Skeletal muscle tissue (tissue), 3 donors: ENCODE measurements at regions not wholly inside any gene's neighbourhood (a gene's known extent, or its start where the extent isn't known, plus 50 kb on each side); places are given as distances from the start of the nearest gene placed in this dataset.
"Not testable (repeated sequence)": the region's sequence is repeated elsewhere in the genome, so short reads cannot be mapped to it uniquely, and the experiment has no call there.

Experiments used
- H3K27ac ChIP-seq: one replicate; pipeline ENCODE4 v1.7.0; 2013; ENCODE audit warnings: mild to moderate bottlenecking, low read depth, low read length, inconsistent platforms
- H3K27me3 ChIP-seq, 3 donors: one replicate each; pipeline ENCODE4 v1.7.0; 2013; ENCODE audit warnings: low read length in 3 of 3; ENCODE audit not compliant: control insufficient read depth in 3 of 3, insufficient read depth in 3 of 3
- H3K36me3 ChIP-seq, 3 donors: one replicate each; pipeline ENCODE4 v1.7.0; 2013; ENCODE audit warnings: low read length in 3 of 3; ENCODE audit not compliant: control insufficient read depth in 3 of 3, insufficient read depth in 3 of 3
- H3K4me1 ChIP-seq, 3 donors: one replicate each; pipeline ENCODE4 v1.7.0; 2013; ENCODE audit warnings: low read length in 3 of 3, mild to moderate bottlenecking in 3 of 3; ENCODE audit not compliant: control insufficient read depth in 3 of 3, insufficient read depth in 3 of 3
- H3K4me3 ChIP-seq, 3 donors: one replicate each; pipeline ENCODE4 v1.7.0; 2013; ENCODE audit warnings: low read length in 3 of 3
- H3K9ac ChIP-seq, 3 donors: one replicate each; pipeline ENCODE4 v1.7.0; 2013; ENCODE audit warnings: low read length in 3 of 3, mild to moderate bottlenecking in 3 of 3, moderate library complexity in 2 of 3, low read depth in 1 of 3
- H3K9me3 ChIP-seq, 3 donors: one replicate each; pipeline ENCODE4 v1.7.0; 2013; ENCODE audit warnings: low read length in 3 of 3; ENCODE audit not compliant: control insufficient read depth in 3 of 3
- donor health status: Osteomylitis.

- H3K27ac ChIP-seq: no peak overlapping the region
- no peaks in the 10 kb centered on the region for H3K9me3 ChIP-seq
- H3K4me3 ChIP-seq: no peak overlapping the region
- H3K9ac ChIP-seq: no peak overlapping the region
- no peaks in the 10 kb centered on the region for H3K4me1 ChIP-seq
- H3K36me3 ChIP-seq: no peaks in the 10 kb centered on the region
- no peaks in the 10 kb centered on the region for H3K27me3 ChIP-seq
These were observed 139.8 kb upstream of the PGR start for GRCh38 chr11:101269390-101269789.

- Histone ChIP-seq H3K27ac (no peak overlapping the region), H3K9me3 (no peaks in the 10 kb centered on the region), H3K9ac (no peak overlapping the region), H3K27me3 (no peaks in the 10 kb centered on the region), H3K4me1 (no peaks in the 10 kb centered on the region), H3K36me3 (no peaks in the 10 kb centered on the region), H3K4me3 (no peak overlapping the region)
These were observed 138.0 kb upstream of the PGR start for GRCh38 chr11:101267654-101268053.

DNA sequence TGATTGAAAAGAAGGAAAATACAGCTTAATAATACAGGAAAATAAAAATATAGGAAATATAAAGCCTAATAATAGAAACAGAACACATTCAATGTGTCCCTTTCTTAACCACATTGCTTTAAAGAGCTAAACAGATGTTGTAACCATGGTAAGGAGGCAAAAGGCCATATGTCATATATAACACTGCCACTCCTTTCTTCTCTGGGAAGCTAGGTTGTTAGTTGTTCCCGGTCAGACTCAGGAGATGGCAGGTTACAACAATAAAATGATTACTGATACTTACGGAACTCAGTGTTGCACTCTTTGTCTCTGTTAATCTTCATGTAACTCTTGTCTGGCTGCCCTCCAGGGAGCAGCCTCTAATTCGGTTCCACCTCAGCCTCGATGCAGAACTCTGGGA lies 134.7 kb upstream of the PGR start:
- H3K9ac ChIP-seq: no peak overlapping the region
- H3K4me1 ChIP-seq: no peaks in the 10 kb centered on the region
- H3K27ac ChIP-seq: no peak overlapping the region
- no peaks in the 10 kb centered on the region for H3K9me3 ChIP-seq
- no peaks in the 10 kb centered on the region for H3K36me3 ChIP-seq
- no peaks in the 10 kb centered on the region for H3K27me3 ChIP-seq
- H3K4me3 ChIP-seq: no peak overlapping the region

DNA sequence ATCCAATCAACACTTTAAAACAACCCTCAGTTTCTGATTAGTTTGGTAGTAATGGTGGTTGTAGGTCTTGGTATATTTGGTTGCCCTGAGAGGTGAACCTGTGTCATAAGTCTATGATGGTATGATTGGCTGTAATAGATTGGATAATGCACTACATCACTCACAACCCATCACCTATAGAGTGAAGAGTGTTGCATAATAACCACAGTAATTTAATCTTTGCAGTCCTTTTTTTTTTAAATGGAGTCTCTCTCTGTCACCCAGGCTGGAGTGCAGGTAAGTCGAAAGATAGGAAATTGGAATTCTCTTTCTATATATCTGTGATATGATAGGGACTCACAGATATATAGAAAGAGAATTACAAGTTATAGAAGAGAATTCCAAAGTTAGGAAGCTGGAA lies 133.4 kb upstream of the PGR start:
- no peak overlapping the region for H3K9ac ChIP-seq
- H3K4me3 ChIP-seq: no peak overlapping the region
- H3K36me3 ChIP-seq: no peaks in the 10 kb centered on the region
- no peaks in the 10 kb centered on the region for H3K27me3 ChIP-seq
- no peak overlapping the region for H3K27ac ChIP-seq
- no peaks in the 10 kb centered on the region for H3K4me1 ChIP-seq
- H3K9me3 ChIP-seq: no peaks in the 10 kb centered on the region

GRCh38 chr11:101262258-101262657 lies 132.6 kb upstream of the PGR start:
- no peaks in the 10 kb centered on the region for H3K27me3 ChIP-seq
- no peak overlapping the region for H3K9ac ChIP-seq
- no peaks in the 10 kb centered on the region for H3K36me3 ChIP-seq
- H3K4me3 ChIP-seq: no peak overlapping the region
- H3K27ac ChIP-seq: no peak overlapping the region
- H3K4me1 ChIP-seq: no peaks in the 10 kb centered on the region
- H3K9me3 ChIP-seq: no peaks in the 10 kb centered on the region

DNA sequence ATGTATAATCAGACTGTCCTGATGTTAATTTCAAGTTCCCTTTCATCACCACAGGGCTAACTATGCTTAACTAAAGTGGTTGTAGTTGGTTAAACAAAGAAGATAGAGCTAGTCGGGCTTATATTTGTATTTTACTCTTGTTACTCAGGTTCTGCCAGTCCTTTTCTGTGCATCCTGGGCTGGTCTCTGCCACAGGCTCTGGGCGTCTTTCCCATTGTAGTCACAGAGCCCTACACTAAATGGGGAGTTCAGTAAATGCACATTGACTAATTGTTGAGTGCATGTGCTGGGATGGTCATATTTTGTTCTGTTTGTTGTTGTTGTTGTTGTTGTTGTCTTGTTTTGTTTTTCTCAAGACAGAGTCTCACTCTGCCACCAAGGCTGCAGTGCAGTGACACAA lies 125.4 kb upstream of the PGR start:
- Histone ChIP-seq H3K4me3 (no peak overlapping the region), H3K9ac (no peak overlapping the region), H3K27me3 (no peaks in the 10 kb centered on the region), H3K9me3 (no peaks in the 10 kb centered on the region), H3K36me3 (no peaks in the 10 kb centered on the region), H3K27ac (no peak overlapping the region), H3K4me1 (no peaks in the 10 kb centered on the region)

DNA sequence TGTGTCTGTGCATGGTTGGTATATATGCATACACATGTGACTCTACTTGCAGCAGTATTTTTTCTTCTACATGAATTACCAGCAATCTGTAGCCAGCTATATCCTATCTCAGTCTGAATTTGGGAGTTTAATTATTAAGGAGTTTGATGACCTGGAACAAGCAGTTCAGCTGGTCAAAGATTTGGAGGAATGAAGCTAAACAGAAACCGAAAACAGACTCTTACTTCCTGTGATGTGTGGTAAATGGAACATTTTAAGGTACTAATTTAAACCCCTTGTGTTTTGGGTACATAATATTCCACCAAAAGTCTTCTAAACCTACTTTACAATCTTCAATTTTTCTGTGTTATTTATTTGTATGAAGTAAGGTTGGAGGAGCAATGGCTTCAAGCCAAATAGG lies 124.4 kb upstream of the PGR start:
- H3K9me3 ChIP-seq: no peaks in the 10 kb centered on the region
- no peaks in the 10 kb centered on the region for H3K27me3 ChIP-seq
- no peaks in the 10 kb centered on the region for H3K4me1 ChIP-seq
- no peak overlapping the region for H3K9ac ChIP-seq
- no peaks in the 10 kb centered on the region for H3K36me3 ChIP-seq
- H3K27ac ChIP-seq: no peak overlapping the region
- H3K4me3 ChIP-seq: no peak overlapping the region

DNA sequence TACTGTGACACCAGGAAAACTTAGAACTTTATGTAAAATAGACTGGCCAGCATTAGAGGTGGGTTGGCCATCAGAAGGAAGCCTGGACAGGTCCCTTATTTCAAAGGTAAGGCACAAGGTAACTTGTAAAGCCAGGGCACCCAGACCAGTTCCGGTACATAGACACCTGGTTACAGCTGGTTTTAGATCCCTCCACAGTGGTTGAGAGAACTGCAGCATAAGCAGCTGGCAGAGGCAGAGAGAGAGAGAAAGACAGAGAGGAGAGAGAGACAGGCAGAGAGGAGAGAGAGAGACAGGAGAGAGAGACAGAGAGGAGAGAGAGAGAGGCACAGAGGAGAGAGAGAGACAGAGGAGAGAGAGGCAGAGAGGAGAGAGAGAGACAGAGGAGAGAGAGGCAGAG lies 116.0 kb upstream of the PGR start:
- not testable (repeated sequence) for H3K4me1 ChIP-seq, H3K9ac ChIP-seq, H3K9me3 ChIP-seq, H3K27ac ChIP-seq, H3K4me3 ChIP-seq, H3K36me3 ChIP-seq, H3K27me3 ChIP-seq

DNA sequence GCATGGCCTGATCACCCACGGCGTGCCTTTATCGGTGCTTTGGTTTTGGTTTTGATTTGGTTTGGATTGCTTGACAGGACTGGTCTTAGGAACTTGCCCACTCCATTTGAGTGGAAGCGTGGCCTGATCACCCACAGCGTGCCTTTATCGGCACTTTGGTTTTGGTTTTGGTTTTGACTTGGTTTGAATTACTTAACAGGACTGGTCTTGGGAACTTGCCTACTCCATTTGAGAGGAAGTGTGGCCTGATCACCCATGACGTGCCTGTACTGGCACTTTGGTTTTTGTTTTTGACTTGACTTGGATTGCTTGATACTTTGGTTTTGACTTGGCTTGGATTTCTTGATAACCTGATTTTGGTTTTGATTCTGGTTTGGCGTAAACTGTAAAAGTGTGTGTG lies 115.5 kb upstream of the PGR start:
- H3K27me3 ChIP-seq, H3K36me3 ChIP-seq, H3K4me3 ChIP-seq, H3K27ac ChIP-seq, H3K9ac ChIP-seq, H3K9me3 ChIP-seq, H3K4me1 ChIP-seq: not testable (repeated sequence)

DNA sequence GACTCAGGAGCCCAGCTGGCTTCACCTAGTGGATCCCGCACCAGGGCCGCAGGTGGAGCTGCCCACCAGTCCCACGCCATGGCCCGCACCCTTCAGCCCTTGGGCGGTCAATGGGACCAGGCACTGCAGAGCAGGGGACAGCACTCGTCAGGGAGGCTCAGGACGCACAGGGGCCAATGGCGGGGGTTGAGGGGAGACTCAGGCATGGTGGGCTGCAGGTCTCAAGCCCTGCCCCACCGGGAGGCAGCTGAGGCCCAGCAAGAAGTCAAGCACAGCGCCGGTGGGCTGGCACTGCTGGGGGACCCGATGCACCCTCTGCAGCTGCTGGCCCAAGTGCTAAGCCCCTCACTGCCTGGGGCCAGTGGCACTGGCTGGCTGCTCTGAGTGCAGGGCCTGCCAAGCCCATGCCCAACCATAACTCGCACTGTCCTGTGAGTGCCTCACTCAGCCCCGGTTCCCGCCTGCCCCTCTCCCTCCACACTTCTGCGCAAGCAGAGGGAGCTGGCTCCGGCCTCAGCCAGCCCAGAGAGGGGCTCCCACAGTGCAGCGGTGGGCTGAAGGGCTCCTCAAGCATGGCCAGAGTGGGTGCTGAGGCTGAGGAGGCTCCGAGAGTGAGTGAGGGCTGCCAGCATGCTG lies 111.7 kb upstream of the PGR start:
- Histone ChIP-seq H3K4me3 (no peak overlapping the region), H3K36me3 (no peaks in the 10 kb centered on the region), H3K4me1 (no peaks in the 10 kb centered on the region), H3K27me3 (no peaks in the 10 kb centered on the region), H3K9ac (no peak overlapping the region), H3K9me3 (no peaks in the 10 kb centered on the region), H3K27ac (no peak overlapping the region)
